Kidney epithelial cell (primary cell): ENCODE measurements at regions not wholly inside any gene's neighbourhood (a gene's known extent, or its start where the extent isn't known, plus 50 kb on each side); places are given as distances from the start of the nearest gene placed in this dataset.

ENCODE experiments used
- DNase-seq: peaks from one replicate; pipeline ENCODE4 v3.0.0-alpha.2; 2010; ENCODE audit warnings: low read depth
- H3K27me3 ChIP-seq: 2 replicates; pipeline ENCODE4 v1.6.0; 2011; ENCODE audit warnings: low read length; ENCODE audit not compliant: control insufficient read depth, insufficient read depth
- H3K36me3 ChIP-seq: 2 replicates; pipeline ENCODE4 v1.5.1; 2011; ENCODE audit warnings: low read length; ENCODE audit not compliant: control insufficient read depth, insufficient read depth
- H3K4me3 ChIP-seq: 2 replicates; pipeline ENCODE4 v1.5.1; 2011; ENCODE audit warnings: low read depth, mild to moderate bottlenecking, control low read depth, low read length
- CTCF ChIP-seq: IDR thresholded peaks from 2 replicates; pipeline ENCODE4 v1.5.1; 2011; ENCODE audit warnings: mild to moderate bottlenecking, moderate library complexity, low read length, control low read depth, inconsistent platforms; ENCODE audit not compliant: insufficient read depth, poor library complexity, severe bottlenecking

- no peak overlapping the region for H3K4me3 ChIP-seq
- H3K36me3 ChIP-seq: peaks cover 1% of the 10 kb centered on the region
- no peaks in the 10 kb centered on the region for H3K27me3 ChIP-seq
- TF ChIP-seq CTCF: no peak
- no peak for DNase-seq
Observed at GRCh38 chr1:101107496-101108110, 82.0 kb upstream of the DPH5 start.

GRCh38 chr1:101105877-101106276 is 80.3 kb upstream of the DPH5 start:
- H3K36me3 ChIP-seq: peaks cover 1% of the 10 kb centered on the region
- no peak for TF ChIP-seq CTCF
- no peaks in the 10 kb centered on the region for H3K27me3 ChIP-seq
- no peak for DNase-seq
- no peak overlapping the region for H3K4me3 ChIP-seq

GRCh38 chr1:101102426-101103156 is 77.0 kb upstream of the DPH5 start:
- Histone ChIP-seq H3K4me3 (no peak overlapping the region), H3K27me3 (no peaks in the 10 kb centered on the region), H3K36me3 (no peaks in the 10 kb centered on the region)
- no peak for DNase-seq
- TF ChIP-seq CTCF: no peak

- Histone ChIP-seq H3K36me3 (no peaks in the 10 kb centered on the region), H3K27me3 (no peaks in the 10 kb centered on the region), H3K4me3 (no peak overlapping the region)
- TF ChIP-seq CTCF: no peak
- DNase-seq: no peak
Observed at GRCh38 chr1:101101360-101101759, 75.8 kb upstream of the DPH5 start.

- Histone ChIP-seq H3K36me3 (no peaks in the 10 kb centered on the region), H3K27me3 (no peaks in the 10 kb centered on the region), H3K4me3 (no peak overlapping the region)
- TF ChIP-seq CTCF: no peak
- DNase-seq: no peak
Observed at GRCh38 chr1:101100674-101101073, 75.1 kb upstream of the DPH5 start.

GRCh38 chr1:101098907-101099306 is 73.3 kb upstream of the DPH5 start:
- no peaks in the 10 kb centered on the region for H3K36me3 ChIP-seq
- no peak for TF ChIP-seq CTCF
- H3K27me3 ChIP-seq: no peaks in the 10 kb centered on the region
- no peak overlapping the region for H3K4me3 ChIP-seq
- no peak for DNase-seq
